ENCODE measurements at regions not wholly inside any gene's neighbourhood (a gene's known extent, or its start where the extent isn't known, plus 50 kb on each side); places are given as distances from the start of the nearest gene placed in this dataset.

DNA sequence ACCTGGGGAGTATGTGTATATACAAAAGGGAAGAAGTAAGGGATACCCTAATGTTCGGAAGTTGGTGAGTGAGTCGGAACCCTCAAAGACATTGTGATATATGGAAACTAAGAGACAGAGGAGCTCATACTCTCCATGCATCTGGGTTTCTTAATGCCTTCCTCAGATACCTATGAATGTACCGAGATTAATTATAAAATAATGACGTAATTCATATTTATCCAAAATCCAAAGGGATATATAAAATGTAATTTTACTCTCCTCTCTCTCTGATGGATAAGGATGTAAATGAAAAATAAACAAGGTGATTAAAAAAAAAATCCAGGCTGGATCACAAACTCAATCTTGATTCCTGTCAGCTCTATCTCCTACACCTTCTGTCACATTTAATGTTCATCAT lies 275.9 kb upstream of the FAM241A start:
- H3K4me3 ChIP-seq (ENCODE audit: low read depth, low read length): no peak overlapping the region
- TF ChIP-seq, protein P1, sequence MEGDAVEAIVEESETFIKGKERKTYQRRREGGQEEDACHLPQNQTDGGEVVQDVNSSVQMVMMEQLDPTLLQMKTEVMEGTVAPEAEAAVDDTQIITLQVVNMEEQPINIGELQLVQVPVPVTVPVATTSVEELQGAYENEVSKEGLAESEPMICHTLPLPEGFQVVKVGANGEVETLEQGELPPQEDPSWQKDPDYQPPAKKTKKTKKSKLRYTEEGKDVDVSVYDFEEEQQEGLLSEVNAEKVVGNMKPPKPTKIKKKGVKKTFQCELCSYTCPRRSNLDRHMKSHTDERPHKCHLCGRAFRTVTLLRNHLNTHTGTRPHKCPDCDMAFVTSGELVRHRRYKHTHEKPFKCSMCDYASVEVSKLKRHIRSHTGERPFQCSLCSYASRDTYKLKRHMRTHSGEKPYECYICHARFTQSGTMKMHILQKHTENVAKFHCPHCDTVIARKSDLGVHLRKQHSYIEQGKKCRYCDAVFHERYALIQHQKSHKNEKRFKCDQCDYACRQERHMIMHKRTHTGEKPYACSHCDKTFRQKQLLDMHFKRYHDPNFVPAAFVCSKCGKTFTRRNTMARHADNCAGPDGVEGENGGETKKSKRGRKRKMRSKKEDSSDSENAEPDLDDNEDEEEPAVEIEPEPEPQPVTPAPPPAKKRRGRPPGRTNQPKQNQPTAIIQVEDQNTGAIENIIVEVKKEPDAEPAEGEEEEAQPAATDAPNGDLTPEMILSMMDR (IDR thresholded peaks at IDR 0.05; ENCODE audit: low read depth, low read length): no peak

DNA sequence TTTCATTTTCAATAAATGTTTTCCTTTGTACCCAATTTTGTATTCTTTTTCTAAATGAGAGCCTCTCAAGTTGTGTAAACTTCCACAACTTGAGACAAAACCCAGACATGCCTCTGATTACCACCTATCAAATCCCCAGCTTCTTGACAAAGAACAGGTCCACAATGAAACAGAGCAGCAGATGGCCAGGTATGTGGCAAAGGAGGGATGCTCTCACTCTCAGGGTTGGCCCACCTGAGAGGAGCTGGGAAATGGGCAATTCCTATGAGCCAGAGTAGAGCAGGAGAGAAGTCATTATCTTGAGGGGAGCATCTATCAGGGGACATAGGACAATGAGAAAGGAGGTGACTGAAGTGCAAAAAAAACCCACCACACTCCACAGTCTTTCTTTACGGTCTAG lies 273.5 kb upstream of the FAM241A start:
- TF ChIP-seq, protein P1 (IDR thresholded peaks at IDR 0.05; ENCODE audit: low read depth, low read length): no peak
- H3K4me3 ChIP-seq (ENCODE audit: low read depth, low read length): no peak overlapping the region

DNA sequence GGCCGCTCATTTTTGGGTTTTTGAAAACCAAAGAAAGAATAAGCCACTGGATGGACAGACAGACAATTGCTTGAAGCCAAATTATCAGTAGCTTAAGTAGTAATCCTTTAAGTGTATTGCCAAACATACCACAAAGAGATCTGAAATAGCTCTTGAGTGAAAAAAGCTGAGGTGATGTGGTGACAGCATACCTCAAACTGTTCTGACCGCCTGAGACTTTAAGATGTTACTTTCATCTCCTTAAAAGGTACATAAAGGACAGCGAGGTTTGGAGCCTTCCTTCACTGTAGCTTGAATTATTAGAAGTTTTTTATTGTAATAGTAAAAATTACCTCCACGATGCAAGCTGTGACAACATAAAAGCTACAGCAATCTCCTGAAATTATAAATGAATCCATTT lies 271.5 kb upstream of the FAM241A start:
- H3K4me3 ChIP-seq (ENCODE audit: low read depth, low read length): no peak overlapping the region
- TF ChIP-seq, protein P1 (IDR thresholded peaks at IDR 0.05; ENCODE audit: low read depth, low read length): no peak

DNA sequence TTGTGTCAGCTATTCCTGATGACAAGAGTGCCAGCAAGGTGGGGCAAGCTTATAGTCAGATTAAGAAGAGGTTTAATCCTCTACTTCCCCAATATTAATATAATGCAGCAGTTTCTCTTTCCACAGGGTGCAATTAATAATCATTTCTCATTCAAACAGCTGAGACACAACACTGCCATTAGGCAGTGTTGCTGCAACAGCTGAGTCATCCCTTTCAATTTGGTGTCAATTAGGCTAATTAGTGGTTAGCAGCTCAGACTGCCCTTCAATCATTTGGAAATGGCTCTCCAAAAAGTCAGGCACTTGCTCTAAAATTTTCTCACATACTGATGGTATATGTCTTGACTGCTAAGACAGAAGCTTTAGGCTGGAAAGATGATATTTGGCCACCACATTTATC lies 265.7 kb upstream of the FAM241A start:
- no peak overlapping the region for H3K4me3 ChIP-seq (ENCODE audit: low read depth, low read length)
- TF ChIP-seq, protein P1 (IDR thresholded peaks at IDR 0.05; ENCODE audit: low read depth, low read length): no peak

DNA sequence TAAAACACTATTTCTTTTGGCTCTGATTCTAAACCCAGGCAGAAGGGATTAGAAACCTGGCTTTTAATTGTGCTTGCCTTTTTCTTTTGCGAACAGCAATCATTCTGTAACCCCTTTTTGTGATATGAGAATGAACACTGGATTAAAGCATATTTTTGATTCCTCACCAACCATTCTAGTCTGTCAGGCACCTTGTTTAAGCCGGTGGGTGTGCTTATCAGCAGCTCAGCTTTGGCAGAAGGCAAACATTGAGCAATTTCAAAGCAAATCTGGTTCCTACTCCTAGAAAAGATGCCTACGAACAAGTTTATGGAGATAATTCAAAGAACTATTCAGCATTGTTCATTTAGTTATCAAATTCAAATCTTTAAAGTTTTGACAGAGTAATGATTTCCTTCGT lies 265.1 kb upstream of the FAM241A start:
- no peak overlapping the region for H3K4me3 ChIP-seq (ENCODE audit: low read depth, low read length)
- TF ChIP-seq, protein P1 (IDR thresholded peaks at IDR 0.05; ENCODE audit: low read depth, low read length): no peak

DNA sequence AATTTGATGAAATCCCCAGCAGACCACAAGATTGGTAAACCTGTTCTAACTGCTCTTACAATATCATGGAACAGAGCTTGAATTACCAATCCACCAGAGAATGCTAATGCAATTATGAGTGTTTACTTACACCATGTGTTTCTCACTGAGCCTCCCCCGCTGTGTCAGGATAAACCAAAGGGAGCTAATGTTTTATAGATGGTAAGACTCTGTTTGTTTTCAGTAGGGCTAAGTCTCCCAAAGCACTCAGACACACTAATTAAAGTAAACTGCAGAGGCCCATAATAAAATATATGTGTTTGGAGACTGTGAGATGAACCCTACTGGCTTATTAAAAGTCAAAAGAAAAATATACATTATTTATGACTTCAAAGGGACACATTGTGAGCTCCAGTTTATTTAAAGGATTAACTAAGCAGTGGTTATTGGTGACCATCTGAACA lies 261.7 kb upstream of the FAM241A start:
- TF ChIP-seq, protein P1 (IDR thresholded peaks at IDR 0.05; ENCODE audit: low read depth, low read length): no peak
- no peak overlapping the region for H3K4me3 ChIP-seq (ENCODE audit: low read depth, low read length)

DNA sequence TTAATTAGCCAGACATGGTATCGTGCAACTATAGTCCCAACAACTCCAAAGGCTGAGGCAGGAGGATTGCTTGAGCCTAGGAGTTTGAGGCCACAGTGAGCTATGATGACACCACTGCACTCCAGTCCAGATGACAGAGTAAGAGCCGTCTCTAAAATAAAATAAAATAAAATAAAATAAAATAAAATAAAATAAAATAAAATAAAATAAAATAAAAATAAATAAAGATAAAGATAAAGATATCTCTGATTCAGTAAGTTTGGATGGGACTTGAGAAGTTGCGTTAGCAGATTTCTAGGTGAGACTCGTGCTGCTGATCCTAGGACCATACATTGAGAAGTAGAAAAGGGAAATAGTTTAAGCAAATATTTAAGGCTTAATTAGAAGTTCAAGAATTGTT lies 254.8 kb upstream of the FAM241A start:
- TF ChIP-seq, protein P1 (IDR thresholded peaks at IDR 0.05; ENCODE audit: low read depth, low read length): no peak
- H3K4me3 ChIP-seq (ENCODE audit: low read depth, low read length): no peak overlapping the region
